HepG2 (cell line): ENCODE measurements at regions not wholly inside any gene's neighbourhood (a gene's known extent, or its start where the extent isn't known, plus 50 kb on each side); places are given as distances from the start of the nearest gene placed in this dataset.

Experiments used
- ELF4 ChIP-seq: sonication (generic); formaldehyde crosslinking; IDR thresholded peaks from 2 replicates; pipeline ENCODE4 v1.5.0; 2020; ENCODE audit warnings: missing genetic modification reagents, mild to moderate bottlenecking, moderate library complexity, borderline replicate concordance
- KDM5A ChIP-seq: fragments of 200-600 bp; sonication (generic); IDR thresholded peaks from 2 replicates; pipeline ENCODE4 v1.7.0; 2018; ENCODE audit warnings: antibody characterized with exemption, mild to moderate bottlenecking, low read length, borderline replicate concordance
- RAD21 ChIP-seq: fragments of 450-650 bp; formaldehyde crosslinking; IDR thresholded peaks from 2 replicates; pipeline ENCODE4 v1.5.0; 2020; ENCODE audit warnings: mild to moderate bottlenecking
- ZFP36 ChIP-seq: fragments of 150-350 bp; IDR thresholded peaks from 2 replicates; pipeline ENCODE4 v1.6.1; 2018; ENCODE audit warnings: borderline replicate concordance, low read length, low read depth; ENCODE audit not compliant: partially characterized antibody
- ZMYM4 ChIP-seq: sonication (generic); formaldehyde crosslinking; IDR thresholded peaks from 2 replicates; pipeline ENCODE4 v1.8.1; 2023; ENCODE audit warnings: mild to moderate bottlenecking, missing genetic modification reagents
- TF ChIP-seq, protein P1 (sequence below): IDR thresholded peaks from 2 replicates; pipeline ENCODE4 v1.6.1; 2016; ENCODE audit warnings: low read depth
- TF ChIP-seq, protein P2 (sequence below): sonication (generic); formaldehyde crosslinking; IDR thresholded peaks from 2 replicates; pipeline ENCODE4 v1.4.0; 2020; ENCODE audit warnings: missing genetic modification reagents
- TF ChIP-seq, protein P3 (sequence below): sonication (generic); IDR thresholded peaks from 2 replicates; pipeline ENCODE4 v1.6.1; 2016; ENCODE audit warnings: low read depth, borderline replicate concordance
- TF ChIP-seq, protein P4 (sequence below): sonication (generic); formaldehyde crosslinking; IDR thresholded peaks from 2 replicates; pipeline ENCODE4 v1.8.1; 2023; ENCODE audit warnings: mild to moderate bottlenecking, missing genetic modification reagents
- TF ChIP-seq, protein P5 (sequence below): IDR thresholded peaks from 2 replicates; pipeline ENCODE4 v1.6.1; 2018; ENCODE audit warnings: missing genetic modification reagents

DNA sequence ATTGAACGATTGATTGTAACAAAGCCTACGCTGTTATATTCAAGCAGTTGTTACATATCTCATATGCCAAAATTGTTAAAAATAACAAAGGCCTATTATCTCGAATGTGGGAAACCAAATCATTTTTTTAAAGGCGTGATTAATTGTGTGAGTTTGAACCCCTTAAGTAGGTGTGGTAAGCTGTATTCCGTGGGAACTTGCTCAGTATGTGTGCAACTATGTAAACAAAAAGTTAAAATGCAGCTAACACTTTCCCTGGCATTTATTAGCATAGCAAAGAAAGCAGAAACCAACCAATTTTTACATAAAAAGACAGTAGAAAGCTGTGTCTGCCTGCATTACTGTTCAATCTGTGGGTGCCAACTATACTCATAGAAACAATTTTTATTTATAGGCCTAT is 166.0 kb upstream of the HAND2 start:
- TF ChIP-seq, protein P1, sequence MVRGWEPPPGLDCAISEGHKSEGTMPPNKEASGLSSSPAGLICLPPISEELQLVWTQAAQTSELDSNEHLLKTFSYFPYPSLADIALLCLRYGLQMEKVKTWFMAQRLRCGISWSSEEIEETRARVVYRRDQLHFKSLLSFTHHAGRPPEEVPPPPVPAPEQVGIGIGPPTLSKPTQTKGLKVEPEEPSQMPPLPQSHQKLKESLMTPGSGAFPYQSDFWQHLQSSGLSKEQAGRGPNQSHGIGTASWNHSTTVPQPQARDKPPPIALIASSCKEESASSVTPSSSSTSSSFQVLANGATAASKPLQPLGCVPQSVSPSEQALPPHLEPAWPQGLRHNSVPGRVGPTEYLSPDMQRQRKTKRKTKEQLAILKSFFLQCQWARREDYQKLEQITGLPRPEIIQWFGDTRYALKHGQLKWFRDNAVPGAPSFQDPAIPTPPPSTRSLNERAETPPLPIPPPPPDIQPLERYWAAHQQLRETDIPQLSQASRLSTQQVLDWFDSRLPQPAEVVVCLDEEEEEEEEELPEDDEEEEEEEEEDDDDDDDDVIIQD: no peak
- TF ChIP-seq, protein P2, sequence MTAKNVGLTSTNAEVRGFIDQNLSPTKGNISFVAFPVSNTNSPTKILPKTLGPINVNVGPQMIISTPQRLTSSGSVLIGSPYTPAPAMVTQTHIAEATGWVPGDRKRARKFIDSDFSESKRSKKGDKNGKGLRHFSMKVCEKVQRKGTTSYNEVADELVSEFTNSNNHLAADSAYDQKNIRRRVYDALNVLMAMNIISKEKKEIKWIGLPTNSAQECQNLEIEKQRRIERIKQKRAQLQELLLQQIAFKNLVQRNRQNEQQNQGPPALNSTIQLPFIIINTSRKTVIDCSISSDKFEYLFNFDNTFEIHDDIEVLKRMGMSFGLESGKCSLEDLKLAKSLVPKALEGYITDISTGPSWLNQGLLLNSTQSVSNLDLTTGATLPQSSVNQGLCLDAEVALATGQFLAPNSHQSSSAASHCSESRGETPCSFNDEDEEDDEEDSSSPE: no peak
- TF ChIP-seq ZMYM4 (CRISPR knock-in tag) (no peak), RAD21 (CRISPR knock-in tag) (no peak), ZFP36 (no peak), KDM5A (no peak), ELF4 (CRISPR knock-in tag) (no peak)
- TF ChIP-seq, protein P3, sequence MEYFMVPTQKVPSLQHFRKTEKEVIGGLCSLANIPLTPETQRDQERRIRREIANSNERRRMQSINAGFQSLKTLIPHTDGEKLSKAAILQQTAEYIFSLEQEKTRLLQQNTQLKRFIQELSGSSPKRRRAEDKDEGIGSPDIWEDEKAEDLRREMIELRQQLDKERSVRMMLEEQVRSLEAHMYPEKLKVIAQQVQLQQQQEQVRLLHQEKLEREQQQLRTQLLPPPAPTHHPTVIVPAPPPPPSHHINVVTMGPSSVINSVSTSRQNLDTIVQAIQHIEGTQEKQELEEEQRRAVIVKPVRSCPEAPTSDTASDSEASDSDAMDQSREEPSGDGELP: no peak
- TF ChIP-seq, protein P4, sequence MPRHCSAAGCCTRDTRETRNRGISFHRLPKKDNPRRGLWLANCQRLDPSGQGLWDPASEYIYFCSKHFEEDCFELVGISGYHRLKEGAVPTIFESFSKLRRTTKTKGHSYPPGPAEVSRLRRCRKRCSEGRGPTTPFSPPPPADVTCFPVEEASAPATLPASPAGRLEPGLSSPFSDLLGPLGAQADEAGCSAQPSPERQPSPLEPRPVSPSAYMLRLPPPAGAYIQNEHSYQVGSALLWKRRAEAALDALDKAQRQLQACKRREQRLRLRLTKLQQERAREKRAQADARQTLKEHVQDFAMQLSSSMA: no peak
- TF ChIP-seq, protein P5, sequence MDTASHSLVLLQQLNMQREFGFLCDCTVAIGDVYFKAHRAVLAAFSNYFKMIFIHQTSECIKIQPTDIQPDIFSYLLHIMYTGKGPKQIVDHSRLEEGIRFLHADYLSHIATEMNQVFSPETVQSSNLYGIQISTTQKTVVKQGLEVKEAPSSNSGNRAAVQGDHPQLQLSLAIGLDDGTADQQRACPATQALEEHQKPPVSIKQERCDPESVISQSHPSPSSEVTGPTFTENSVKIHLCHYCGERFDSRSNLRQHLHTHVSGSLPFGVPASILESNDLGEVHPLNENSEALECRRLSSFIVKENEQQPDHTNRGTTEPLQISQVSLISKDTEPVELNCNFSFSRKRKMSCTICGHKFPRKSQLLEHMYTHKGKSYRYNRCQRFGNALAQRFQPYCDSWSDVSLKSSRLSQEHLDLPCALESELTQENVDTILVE (CRISPR knock-in tag): no peak
